Activated CD4-positive, alpha-beta T cell treated with anti-CD3 and anti-CD28 coated beads, Interleukin-2, amount 10 ng/mL, durations not matched to agents 7 days and 5 days (primary cell): ENCODE measurements at regions not wholly inside any gene's neighbourhood (a gene's known extent, or its start where the extent isn't known, plus 50 kb on each side); places are given as distances from the start of the nearest gene placed in this dataset.

Experiments
- CTCF ChIA-PET: fragments of 350-600 bp; sonication (Branson Sonifier 250); formaldehyde crosslinking; loops from one replicate; lab custom pipeline; 2021; ENCODE audit warnings: antibody characterized with exemption; lab: Charles Lee
- POLR2A ChIA-PET: fragments of 350-600 bp; sonication (Branson Sonifier 250); formaldehyde crosslinking; loops from one replicate; lab custom pipeline; 2021; ENCODE audit warnings: antibody characterized with exemption; lab: Charles Lee
- DNase-seq: peaks from one replicate; pipeline ENCODE4 v3.0.0-alpha.2; 2020
- H3K27ac Mint-ChIP-seq: one replicate; pipeline ENCODE4 v1.8.0; 2021; ENCODE audit warnings: mild to moderate bottlenecking, moderate library complexity, mixed read lengths
- H3K27me3 Mint-ChIP-seq: one replicate; pipeline ENCODE4 v1.8.0; 2021; ENCODE audit warnings: mixed read lengths
- H3K36me3 Mint-ChIP-seq: one replicate; pipeline ENCODE4 v1.8.0; 2021; ENCODE audit warnings: low read depth, mixed read lengths
- H3K4me1 Mint-ChIP-seq: one replicate; pipeline ENCODE4 v1.8.0; 2021; ENCODE audit warnings: mixed read lengths
- H3K4me3 Mint-ChIP-seq: one replicate; pipeline ENCODE4 v1.8.0; 2021; ENCODE audit warnings: mild to moderate bottlenecking, moderate library complexity, mixed read lengths
- H3K9me3 Mint-ChIP-seq: one replicate; pipeline ENCODE4 v1.8.0; 2021; ENCODE audit warnings: mixed read lengths

- Mint-ChIP-seq H3K4me1 (peaks cover 6% of the 10 kb centered on the region), H3K9me3 (no peaks in the 10 kb centered on the region)
- CTCF ChIA-PET = interaction anchor here (0.7 kb wide), 1 partner anchor 39 kb away, joined by 3 read pairs; no protein-coding TSS in a partner anchor
These were observed 50.4 kb upstream of the CIBAR2 start for GRCh38 chr16:85162478-85163277.

GRCh38 chr16:85163278-85164112 lies 51.2 kb upstream of the CIBAR2 start:
- POLR2A ChIA-PET = no interaction called here
- no peaks in the 10 kb centered on the region for H3K4me1 Mint-ChIP-seq

More at GRCh38 chr16:85162478-85163277, 50.4 kb upstream of the CIBAR2 start:
- Mint-ChIP-seq H3K4me3 (no peak overlapping the region), H3K36me3 (no peaks in the 10 kb centered on the region), H3K27me3 (peaks cover 17% of the 10 kb centered on the region), H3K27ac (no peak overlapping the region)
- DNase-seq = no peak
- POLR2A ChIA-PET = no interaction called here

GRCh38 chr16:85164431-85164830 lies 52.2 kb upstream of the CIBAR2 start:
- CTCF ChIA-PET = no interaction called here
- POLR2A ChIA-PET = no interaction called here
- H3K4me1 Mint-ChIP-seq = no peaks in the 10 kb centered on the region
- peaks cover 29% of the 10 kb centered on the region for H3K27me3 Mint-ChIP-seq
- no peak overlapping the region for H3K27ac Mint-ChIP-seq
- no peaks in the 10 kb centered on the region for H3K36me3 Mint-ChIP-seq
- no peaks in the 10 kb centered on the region for H3K9me3 Mint-ChIP-seq
- H3K4me3 Mint-ChIP-seq = no peak overlapping the region
- DNase-seq = no peak

More at GRCh38 chr16:85163278-85164112, 51.2 kb upstream of the CIBAR2 start:
- no peak for DNase-seq
- no peak overlapping the region for H3K4me3 Mint-ChIP-seq
- H3K9me3 Mint-ChIP-seq = no peaks in the 10 kb centered on the region
- H3K27me3 Mint-ChIP-seq = peaks cover 25% of the 10 kb centered on the region
- CTCF ChIA-PET = no interaction called here
- no peaks in the 10 kb centered on the region for H3K36me3 Mint-ChIP-seq
- no peak overlapping the region for H3K27ac Mint-ChIP-seq

- no peak overlapping the region for H3K27ac Mint-ChIP-seq
- no peak for DNase-seq
- peaks cover 29% of the 10 kb centered on the region for H3K27me3 Mint-ChIP-seq
- ChIA-PET POLR2A (no interaction called here), CTCF (no interaction called here)
- no peaks in the 10 kb centered on the region for H3K36me3 Mint-ChIP-seq
- H3K9me3 Mint-ChIP-seq = no peaks in the 10 kb centered on the region
- H3K4me1 Mint-ChIP-seq = no peaks in the 10 kb centered on the region
- H3K4me3 Mint-ChIP-seq = no peak overlapping the region
These were observed 52.7 kb upstream of the CIBAR2 start for GRCh38 chr16:85164838-85165516.

- H3K4me3 Mint-ChIP-seq = no peak overlapping the region
- no peak overlapping the region for H3K27ac Mint-ChIP-seq
- no peaks in the 10 kb centered on the region for H3K36me3 Mint-ChIP-seq
- DNase-seq = no peak
- no peaks in the 10 kb centered on the region for H3K9me3 Mint-ChIP-seq
- ChIA-PET CTCF (no interaction called here), POLR2A (no interaction called here)
- peaks cover 31% of the 10 kb centered on the region for H3K27me3 Mint-ChIP-seq
- H3K4me1 Mint-ChIP-seq = no peaks in the 10 kb centered on the region
These were observed 53.5 kb upstream of the CIBAR2 start for GRCh38 chr16:85165781-85166180.

GRCh38 chr16:85166281-85166680 lies 54.0 kb upstream of the CIBAR2 start:
- ChIA-PET CTCF (no interaction called here), POLR2A (no interaction called here)
- Mint-ChIP-seq H3K27me3 (peaks cover 33% of the 10 kb centered on the region), H3K27ac (no peak overlapping the region), H3K4me3 (no peak overlapping the region), H3K36me3 (no peaks in the 10 kb centered on the region), H3K9me3 (no peaks in the 10 kb centered on the region), H3K4me1 (no peaks in the 10 kb centered on the region)
- DNase-seq = no peak

GRCh38 chr16:85166699-85167588 lies 54.7 kb upstream of the CIBAR2 start:
- Mint-ChIP-seq H3K27ac (no peak overlapping the region), H3K27me3 (peaks cover 39% of the 10 kb centered on the region), H3K36me3 (no peaks in the 10 kb centered on the region), H3K9me3 (no peaks in the 10 kb centered on the region), H3K4me3 (no peak overlapping the region), H3K4me1 (no peaks in the 10 kb centered on the region)
- CTCF ChIA-PET = no interaction called here
- POLR2A ChIA-PET = no interaction called here
- DNase-seq = no peak

- Mint-ChIP-seq H3K9me3 (no peaks in the 10 kb centered on the region), H3K4me3 (no peak overlapping the region), H3K36me3 (no peaks in the 10 kb centered on the region), H3K27me3 (peaks cover 48% of the 10 kb centered on the region), H3K27ac (no peak overlapping the region), H3K4me1 (no peaks in the 10 kb centered on the region)
- CTCF ChIA-PET = no interaction called here
- POLR2A ChIA-PET = no interaction called here
- DNase-seq = no peak
These were observed 55.6 kb upstream of the CIBAR2 start for GRCh38 chr16:85167589-85168537.

- Mint-ChIP-seq H3K4me1 (no peaks in the 10 kb centered on the region), H3K27me3 (peaks cover 55% of the 10 kb centered on the region), H3K9me3 (no peaks in the 10 kb centered on the region), H3K36me3 (no peaks in the 10 kb centered on the region), H3K27ac (no peak overlapping the region), H3K4me3 (no peak overlapping the region)
- POLR2A ChIA-PET = no interaction called here
- DNase-seq = no peak
- CTCF ChIA-PET = no interaction called here
These were observed 56.5 kb upstream of the CIBAR2 start for GRCh38 chr16:85168732-85169256.

- Mint-ChIP-seq H3K4me1 (no peaks in the 10 kb centered on the region), H3K9me3 (no peaks in the 10 kb centered on the region), H3K27ac (no peak overlapping the region), H3K27me3 (peaks cover 58% of the 10 kb centered on the region), H3K36me3 (no peaks in the 10 kb centered on the region), H3K4me3 (no peak overlapping the region)
- DNase-seq = no peak
- POLR2A ChIA-PET = no interaction called here
- CTCF ChIA-PET = no interaction called here
These were observed 57.2 kb upstream of the CIBAR2 start for GRCh38 chr16:85169333-85170065.

- ChIA-PET POLR2A (no interaction called here), CTCF (no interaction called here)
- Mint-ChIP-seq H3K4me3 (no peak overlapping the region), H3K4me1 (no peaks in the 10 kb centered on the region), H3K27ac (no peak overlapping the region), H3K27me3 (peaks cover 55% of the 10 kb centered on the region), H3K36me3 (no peaks in the 10 kb centered on the region), H3K9me3 (no peaks in the 10 kb centered on the region)
- DNase-seq = no peak
These were observed 57.8 kb upstream of the CIBAR2 start for GRCh38 chr16:85170066-85170491.
